ENCODE measurements at regions not wholly inside any gene's neighbourhood (a gene's known extent, or its start where the extent isn't known, plus 50 kb on each side); places are given as distances from the start of the nearest gene placed in this dataset.

DNA sequence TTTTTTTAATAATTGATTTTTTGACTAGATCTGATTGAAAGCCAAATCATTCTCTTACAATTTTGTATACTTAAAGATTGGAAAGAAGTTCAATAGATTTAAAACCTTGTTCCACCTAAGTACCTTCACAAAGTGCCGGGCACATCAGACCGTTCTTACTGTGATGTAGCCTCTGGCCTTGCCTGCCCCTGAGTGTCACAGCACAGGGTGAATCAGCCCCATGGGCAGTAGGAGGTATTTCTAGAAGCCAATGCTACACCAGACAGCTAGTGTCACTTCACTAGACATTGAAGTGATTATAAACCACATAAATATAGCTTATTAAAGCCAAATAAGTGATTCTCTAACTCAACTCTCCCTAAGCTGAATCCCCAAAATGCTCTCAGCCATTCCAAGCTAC lies 131.3 kb downstream of the LACC1 start:
- Histone ChIP-seq H3K4me3 (replicated peaks; ENCODE audit: low read depth, low read length) (no peak overlapping the region), H3K27me3 (replicated peaks; ENCODE audit: control insufficient read depth, insufficient read depth, low read length) (no peaks in the 10 kb centered on the region), H3K36me3 (ENCODE audit: control insufficient read depth, insufficient read depth, low read length) (no peaks in the 10 kb centered on the region)
- no peak for TF ChIP-seq CTCF (IDR thresholded peaks at IDR 0.05; ENCODE audit: insufficient read depth, low read length, poor library complexity, severe bottlenecking)
- no peak for DNase-seq (ENCODE audit: extremely low read depth, insufficient read length)

- H3K27me3 ChIP-seq (replicated peaks; ENCODE audit: control insufficient read depth, insufficient read depth, low read length): no peaks in the 10 kb centered on the region
- H3K36me3 ChIP-seq (ENCODE audit: control insufficient read depth, insufficient read depth, low read length): no peaks in the 10 kb centered on the region
- DNase-seq (ENCODE audit: extremely low read depth, insufficient read length): no peak
- H3K4me3 ChIP-seq (replicated peaks; ENCODE audit: low read depth, low read length): no peak overlapping the region
- no peak for TF ChIP-seq CTCF (IDR thresholded peaks at IDR 0.05; ENCODE audit: insufficient read depth, low read length, poor library complexity, severe bottlenecking)
Measured at GRCh38 chr13:44012910-44013757, 133.4 kb downstream of the LACC1 start.

DNA sequence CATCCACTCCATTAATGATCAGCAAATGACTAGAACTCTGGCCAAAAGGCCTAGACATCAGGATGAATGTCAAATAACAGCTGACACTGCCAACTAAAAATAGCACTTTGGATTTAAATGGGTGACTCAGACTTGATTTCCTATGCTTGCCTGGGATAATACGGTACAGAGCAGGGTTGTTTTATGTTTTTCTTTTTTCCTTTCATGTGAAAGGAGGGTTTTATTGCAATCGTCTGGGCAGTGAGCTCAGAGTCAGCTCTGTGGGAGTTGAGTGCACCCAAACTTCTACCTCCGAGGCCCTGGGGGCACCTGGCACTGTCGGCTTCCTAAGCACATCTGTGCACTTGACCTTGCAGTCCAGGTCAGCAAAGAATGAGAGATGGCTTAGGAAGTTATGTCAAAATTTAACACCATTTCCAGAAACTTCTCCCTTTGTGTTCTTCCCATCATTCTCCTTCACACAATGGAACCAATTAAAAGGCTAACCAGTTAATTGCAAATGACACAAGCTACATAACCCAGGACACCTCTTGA lies 134.1 kb downstream of the LACC1 start:
- H3K36me3 ChIP-seq (ENCODE audit: control insufficient read depth, insufficient read depth, low read length): no peaks in the 10 kb centered on the region
- H3K27me3 ChIP-seq (replicated peaks; ENCODE audit: control insufficient read depth, insufficient read depth, low read length): no peaks in the 10 kb centered on the region
- H3K4me3 ChIP-seq (replicated peaks; ENCODE audit: low read depth, low read length): no peak overlapping the region
- no peak for TF ChIP-seq CTCF (IDR thresholded peaks at IDR 0.05; ENCODE audit: insufficient read depth, low read length, poor library complexity, severe bottlenecking)
- no peak for DNase-seq (ENCODE audit: extremely low read depth, insufficient read length)

- Histone ChIP-seq H3K27me3 (replicated peaks; ENCODE audit: control insufficient read depth, insufficient read depth, low read length) (no peaks in the 10 kb centered on the region), H3K4me3 (replicated peaks; ENCODE audit: low read depth, low read length) (no peak overlapping the region), H3K36me3 (ENCODE audit: control insufficient read depth, insufficient read depth, low read length) (no peaks in the 10 kb centered on the region)
- no peak for TF ChIP-seq CTCF (IDR thresholded peaks at IDR 0.05; ENCODE audit: insufficient read depth, low read length, poor library complexity, severe bottlenecking)
- no peak for DNase-seq (ENCODE audit: extremely low read depth, insufficient read length)
Measured at GRCh38 chr13:44014501-44014900, 134.8 kb downstream of the LACC1 start.

GRCh38 chr13:44015118-44015517 lies 135.4 kb downstream of the LACC1 start:
- TF ChIP-seq CTCF (IDR thresholded peaks at IDR 0.05; ENCODE audit: insufficient read depth, low read length, poor library complexity, severe bottlenecking): no peak
- DNase-seq (ENCODE audit: extremely low read depth, insufficient read length): no peak
- Histone ChIP-seq H3K4me3 (replicated peaks; ENCODE audit: low read depth, low read length) (no peak overlapping the region), H3K27me3 (replicated peaks; ENCODE audit: control insufficient read depth, insufficient read depth, low read length) (no peaks in the 10 kb centered on the region), H3K36me3 (ENCODE audit: control insufficient read depth, insufficient read depth, low read length) (no peaks in the 10 kb centered on the region)

Data from GM06990 (cell line).